Fibroblast of lung (primary cell): ENCODE measurements at regions not wholly inside any gene's neighbourhood (a gene's known extent, or its start where the extent isn't known, plus 50 kb on each side); places are given as distances from the start of the nearest gene placed in this dataset.

Experiments used
- EZH2 ChIP-seq: IDR thresholded peaks from 2 replicates; pipeline ENCODE4 v1.5.1; 2012; ENCODE audit warnings: low read length, control low read depth, mild to moderate bottlenecking; ENCODE audit errors: missing control alignments
- TF ChIP-seq, protein P1 (sequence below), 2 donors: IDR thresholded peaks in 1 of 2; conservative IDR thresholded peaks in 1 of 2; 1 replicate in 1 of 2; 2 replicates in 1 of 2; pipeline ENCODE4 v1.5.1; 2011 to 2012; ENCODE audit warnings: low read length in 2 of 2, control low read depth in 1 of 2, inconsistent platforms in 1 of 2, low read depth in 1 of 2, mild to moderate bottlenecking in 1 of 2

DNA sequence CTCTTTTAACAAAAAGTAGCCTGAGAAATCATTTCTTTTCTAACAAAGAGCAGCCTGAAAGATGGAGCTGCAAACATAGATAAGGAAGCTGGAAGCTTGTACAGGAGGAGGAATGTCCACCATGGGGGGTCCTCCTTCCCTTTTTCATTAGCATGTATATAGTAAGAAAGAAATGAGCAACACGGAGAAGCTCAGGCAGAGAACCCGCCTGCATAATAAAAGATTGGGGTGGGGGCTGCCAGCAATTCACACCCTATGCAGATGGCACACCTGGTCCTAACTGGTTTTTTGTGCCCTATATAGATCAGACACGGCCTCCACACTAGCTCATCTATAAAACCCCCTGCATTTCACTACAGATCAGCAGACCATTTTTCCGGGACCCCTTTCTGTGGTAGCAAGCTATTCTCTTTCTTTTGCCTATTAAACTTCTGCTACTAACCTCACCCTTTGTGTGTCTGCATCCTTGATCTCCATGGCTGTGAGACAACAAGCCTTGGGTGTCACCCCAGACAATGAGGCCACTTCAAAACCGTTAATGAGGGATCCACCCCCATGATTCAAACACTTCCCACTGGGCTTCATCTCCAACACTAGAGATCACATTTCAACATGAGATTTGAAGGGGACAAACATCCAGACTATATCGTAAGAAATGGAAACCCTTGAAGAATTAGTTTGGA, 167.5 kb upstream of the FREM2 start:
- TF ChIP-seq, protein P1, sequence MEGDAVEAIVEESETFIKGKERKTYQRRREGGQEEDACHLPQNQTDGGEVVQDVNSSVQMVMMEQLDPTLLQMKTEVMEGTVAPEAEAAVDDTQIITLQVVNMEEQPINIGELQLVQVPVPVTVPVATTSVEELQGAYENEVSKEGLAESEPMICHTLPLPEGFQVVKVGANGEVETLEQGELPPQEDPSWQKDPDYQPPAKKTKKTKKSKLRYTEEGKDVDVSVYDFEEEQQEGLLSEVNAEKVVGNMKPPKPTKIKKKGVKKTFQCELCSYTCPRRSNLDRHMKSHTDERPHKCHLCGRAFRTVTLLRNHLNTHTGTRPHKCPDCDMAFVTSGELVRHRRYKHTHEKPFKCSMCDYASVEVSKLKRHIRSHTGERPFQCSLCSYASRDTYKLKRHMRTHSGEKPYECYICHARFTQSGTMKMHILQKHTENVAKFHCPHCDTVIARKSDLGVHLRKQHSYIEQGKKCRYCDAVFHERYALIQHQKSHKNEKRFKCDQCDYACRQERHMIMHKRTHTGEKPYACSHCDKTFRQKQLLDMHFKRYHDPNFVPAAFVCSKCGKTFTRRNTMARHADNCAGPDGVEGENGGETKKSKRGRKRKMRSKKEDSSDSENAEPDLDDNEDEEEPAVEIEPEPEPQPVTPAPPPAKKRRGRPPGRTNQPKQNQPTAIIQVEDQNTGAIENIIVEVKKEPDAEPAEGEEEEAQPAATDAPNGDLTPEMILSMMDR (conservative IDR thresholded peaks at IDR 0.05 in 1 of 2, IDR thresholded peaks at IDR 0.05 in 1 of 2; ENCODE audit: low read depth in 1 of 2, low read length in 2 of 2) = no peak
- no peak for TF ChIP-seq EZH2
